Right renal cortex interstitium (tissue), 3 donors: ENCODE measurements at regions not wholly inside any gene's neighbourhood (a gene's known extent, or its start where the extent isn't known, plus 50 kb on each side); places are given as distances from the start of the nearest gene placed in this dataset.

Experiments
- DNase-seq, 3 donors: peaks; one replicate each; pipeline ENCODE4 v3.0.0-alpha.2; 2013; ENCODE audit warnings: low read depth in 3 of 3, low spot score in 2 of 3

- DNase-seq = no peak
Measured at GRCh38 chr13:34216256-34216655, 398.3 kb downstream of the RFC3 start.

DNA sequence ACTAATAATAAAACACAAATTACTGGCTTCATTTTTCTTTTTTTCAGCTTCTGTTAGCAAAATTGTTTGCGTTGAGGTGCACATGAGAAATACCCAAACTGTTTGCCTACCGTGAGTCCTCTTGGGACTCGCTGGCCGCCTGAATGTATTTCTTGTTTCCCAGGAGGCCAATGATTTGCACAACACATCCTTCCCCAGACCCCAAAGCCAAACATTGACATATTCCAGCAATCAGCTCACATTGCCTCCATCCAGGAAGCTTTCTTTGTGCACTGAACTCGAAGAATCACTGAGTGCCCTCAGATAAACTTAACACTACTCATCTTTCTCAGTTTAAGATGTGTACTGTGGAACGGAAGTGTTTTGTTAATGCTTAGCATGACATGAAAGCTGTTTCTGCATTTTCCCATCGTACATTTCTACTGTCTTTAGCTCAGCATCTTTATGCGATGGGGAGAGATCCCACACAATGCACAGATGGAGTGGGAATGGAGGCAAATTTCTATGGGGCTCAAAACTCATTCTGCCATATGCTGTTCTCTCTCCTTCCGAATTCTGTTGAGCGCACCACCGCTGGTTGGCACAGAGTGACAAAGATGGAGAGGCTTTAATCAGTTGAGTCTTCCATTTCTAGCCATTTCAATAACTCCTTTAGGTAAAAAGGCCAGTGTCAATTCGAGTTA, 399.5 kb downstream of the RFC3 start:
- DNase-seq = no peak

DNA sequence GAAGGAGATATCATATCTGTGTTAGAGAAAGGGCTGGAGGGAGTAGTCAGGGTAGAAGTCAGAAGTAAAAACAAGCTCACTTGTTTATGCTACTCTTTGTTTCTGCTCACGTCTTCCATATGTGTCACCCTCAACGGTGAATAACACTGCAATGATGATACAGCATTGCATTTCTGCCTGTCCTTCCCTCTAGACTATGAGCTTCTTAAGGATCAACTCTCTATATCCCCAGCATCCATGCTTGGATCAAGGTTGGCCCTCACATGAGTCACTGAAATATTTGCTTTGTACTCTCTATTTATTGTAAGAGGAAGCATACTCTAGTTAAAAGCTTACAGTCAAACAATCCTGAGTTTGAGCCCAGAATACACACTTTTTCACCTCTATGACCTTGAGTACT, 406.0 kb downstream of the RFC3 start:
- no peak for DNase-seq

- no peak for DNase-seq
Measured at GRCh38 chr13:34224877-34225276, 406.9 kb downstream of the RFC3 start.

GRCh38 chr13:34230271-34230670, 412.3 kb downstream of the RFC3 start:
- no peak for DNase-seq

DNA sequence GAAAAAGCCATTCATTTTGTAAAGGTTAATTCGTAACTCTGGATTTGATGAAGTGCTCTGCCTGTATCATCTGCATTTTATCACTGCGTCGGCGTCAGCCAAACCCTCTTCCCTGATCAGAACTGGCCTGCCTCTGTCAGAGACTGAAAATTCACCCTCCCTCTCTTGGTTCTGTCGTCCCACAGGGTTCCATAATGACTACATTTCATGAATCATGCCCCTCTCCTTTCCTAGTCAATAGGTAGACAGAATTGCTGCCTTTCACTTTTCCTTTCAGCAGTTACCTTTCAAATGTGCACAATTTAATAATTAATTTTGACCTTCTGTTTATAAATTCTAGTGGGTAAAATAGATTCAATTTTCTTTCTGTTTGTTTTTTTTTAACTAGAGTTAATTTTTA, 423.4 kb downstream of the RFC3 start:
- DNase-seq = no peak

- no peak for DNase-seq
Measured at GRCh38 chr13:34243403-34243802, 425.5 kb downstream of the RFC3 start.

DNA sequence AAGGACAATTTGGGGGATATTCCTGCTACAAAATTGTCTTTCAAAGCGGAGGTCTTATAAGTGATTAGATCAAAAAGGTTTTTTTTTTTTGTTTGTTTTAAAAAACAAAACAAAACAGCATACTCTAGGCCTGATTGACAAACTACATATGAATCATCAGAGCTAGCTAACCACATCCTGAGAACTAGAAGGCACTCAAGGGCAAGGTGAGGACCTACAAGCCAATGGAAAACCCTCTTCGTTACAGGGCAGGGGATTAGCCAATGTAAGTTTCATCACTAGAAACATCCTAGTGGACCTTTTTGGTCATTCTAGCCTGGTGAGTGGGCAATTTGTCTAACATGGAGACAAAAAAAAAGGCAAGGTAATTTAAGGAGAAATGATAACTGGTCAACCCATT, 428.6 kb downstream of the RFC3 start:
- no peak for DNase-seq

DNA sequence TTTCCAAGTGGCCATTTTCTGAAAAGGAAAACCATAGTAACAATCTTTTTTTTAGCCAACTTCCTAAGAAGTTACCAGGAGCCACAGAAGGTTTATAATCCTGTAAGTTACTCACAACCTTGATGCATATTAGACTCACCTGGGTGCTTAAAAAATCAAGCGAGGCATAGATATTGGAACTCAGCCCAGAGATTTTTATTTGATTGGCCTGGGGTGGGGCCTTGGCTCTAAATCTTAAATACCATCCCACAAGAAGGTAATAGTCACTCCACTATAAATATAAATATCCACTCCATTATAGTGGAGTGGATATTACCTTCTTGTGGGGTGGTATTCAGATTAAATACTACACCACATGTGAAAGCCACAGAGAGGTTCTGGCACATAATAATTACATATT, 429.6 kb downstream of the RFC3 start:
- no peak for DNase-seq

GRCh38 chr13:34249546-34250039, 431.6 kb downstream of the RFC3 start:
- no peak for DNase-seq

DNA sequence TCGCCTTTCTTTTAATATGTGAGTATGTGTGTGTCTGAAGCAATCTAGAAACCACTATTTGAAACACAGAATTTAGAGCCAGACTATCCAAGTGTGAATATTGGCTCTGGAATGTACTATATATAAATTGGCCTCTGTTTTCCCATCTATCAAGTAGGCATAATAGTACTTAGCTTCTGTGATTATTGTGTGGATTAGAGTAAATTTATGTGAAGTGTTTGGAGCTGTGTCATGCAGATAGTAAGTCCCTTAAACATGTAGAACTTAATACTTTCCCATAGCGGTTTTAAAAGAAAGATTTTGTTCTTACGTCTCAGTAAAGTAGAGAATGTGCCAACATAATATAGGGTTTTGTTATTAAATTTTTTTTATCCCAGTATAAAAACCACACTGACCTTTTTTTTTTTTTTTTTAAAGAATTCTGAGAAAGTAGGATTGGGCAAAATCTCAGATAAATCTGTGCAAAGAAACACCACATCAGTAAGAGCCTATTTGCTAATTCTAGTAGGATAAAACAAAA, 432.3 kb downstream of the RFC3 start:
- no peak for DNase-seq

DNA sequence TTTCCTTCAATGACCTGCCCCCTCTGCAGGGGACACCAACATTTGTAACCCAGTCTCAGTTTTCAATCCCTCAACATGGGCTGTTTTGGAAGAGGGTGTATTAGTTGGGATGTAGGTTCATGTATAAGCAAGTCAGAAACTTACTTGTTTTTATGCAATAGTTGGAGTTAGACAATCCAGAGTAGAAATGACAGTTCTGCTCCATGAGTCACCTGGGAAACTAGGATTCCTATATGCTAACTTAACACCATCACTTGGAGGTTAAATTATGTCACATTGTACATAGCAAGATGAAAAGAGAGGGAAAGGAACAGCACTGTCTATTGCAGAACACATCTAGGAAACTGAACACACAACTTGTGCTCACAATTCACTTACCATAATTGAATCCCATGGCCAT, 436.4 kb downstream of the RFC3 start:
- no peak for DNase-seq

DNA sequence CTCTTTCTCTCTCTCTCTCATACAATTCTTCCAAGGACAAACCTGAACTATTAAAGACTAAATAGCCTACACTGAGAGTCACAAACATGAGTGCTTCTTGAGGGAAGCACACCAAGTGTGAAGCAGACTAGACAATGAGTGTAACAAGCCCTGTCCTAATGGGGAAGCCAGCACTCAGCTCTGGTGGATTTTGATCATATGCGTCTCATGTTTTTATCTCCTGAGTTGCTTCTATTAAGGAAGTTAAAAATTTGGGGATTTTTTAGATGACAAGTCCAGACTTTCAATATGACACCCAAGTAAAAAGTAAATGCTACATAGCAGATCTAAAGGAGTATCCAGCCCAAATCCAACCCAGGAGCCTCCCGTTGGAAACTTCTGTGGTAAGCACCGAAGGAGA, 437.8 kb downstream of the RFC3 start:
- DNase-seq = no peak

DNA sequence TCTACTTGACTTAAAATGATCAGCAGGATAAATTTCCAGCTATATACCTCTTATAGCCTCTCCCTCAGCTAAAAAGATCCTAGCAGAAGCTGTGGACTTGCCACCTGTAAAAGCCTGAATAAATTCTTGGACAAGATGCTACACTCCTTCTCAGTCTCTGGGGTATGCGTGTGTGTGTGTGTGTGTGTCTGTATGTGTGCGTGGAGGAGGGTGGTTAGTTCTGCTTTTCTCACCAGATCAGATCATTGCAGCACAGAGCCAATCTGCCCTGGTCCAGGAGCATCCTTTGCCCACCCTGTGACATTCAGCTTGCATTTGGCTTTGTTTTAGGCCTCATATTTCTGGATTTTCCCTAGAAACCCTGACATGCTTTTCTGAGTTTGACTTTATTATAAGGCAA, 438.3 kb downstream of the RFC3 start:
- no peak for DNase-seq

DNA sequence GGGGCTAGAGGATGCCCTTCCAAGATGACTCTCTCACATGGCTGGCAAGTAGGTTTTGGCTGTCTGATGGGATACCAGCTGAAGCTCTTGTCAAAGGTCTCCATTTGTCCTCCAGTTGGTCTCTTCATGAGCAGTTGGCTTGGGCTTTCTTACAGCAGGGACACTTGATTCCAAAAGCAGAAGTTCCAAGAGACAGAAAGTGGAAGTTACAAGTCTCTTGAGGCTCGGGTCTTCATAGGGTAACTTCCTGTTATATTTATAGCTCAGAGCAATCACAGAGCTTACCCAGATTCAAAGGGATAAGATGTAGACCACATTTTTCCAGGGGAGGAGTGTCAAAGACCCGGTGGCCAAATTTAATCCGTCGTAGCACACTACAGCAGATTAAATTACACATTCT, 440.0 kb downstream of the RFC3 start:
- no peak for DNase-seq

- no peak for DNase-seq
Measured at GRCh38 chr13:34258646-34259386, 440.9 kb downstream of the RFC3 start.

- DNase-seq = no peak
Measured at GRCh38 chr13:34263681-34264080, 445.7 kb downstream of the RFC3 start.

GRCh38 chr13:34265046-34265679, 447.2 kb downstream of the RFC3 start:
- DNase-seq = no peak

DNA sequence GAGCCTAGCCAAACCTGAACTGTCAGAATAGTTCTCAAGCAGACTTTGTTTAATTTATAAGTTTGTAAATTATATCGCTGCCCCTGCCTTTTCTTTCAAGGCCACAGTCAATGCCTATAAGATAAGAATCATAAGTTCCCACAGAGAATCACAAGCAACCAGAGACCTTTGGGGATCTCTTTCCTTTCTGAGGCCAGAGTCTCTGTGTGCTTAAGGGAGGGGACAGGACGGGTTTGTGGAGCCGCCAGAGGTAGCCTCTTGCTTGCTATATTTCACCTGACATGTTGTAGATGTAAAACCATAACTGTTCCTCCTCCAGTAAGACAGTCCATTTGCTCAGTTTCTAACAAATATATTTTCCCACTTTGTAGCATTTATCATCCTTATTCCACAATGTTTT, 458.8 kb downstream of the RFC3 start:
- DNase-seq = no peak

DNA sequence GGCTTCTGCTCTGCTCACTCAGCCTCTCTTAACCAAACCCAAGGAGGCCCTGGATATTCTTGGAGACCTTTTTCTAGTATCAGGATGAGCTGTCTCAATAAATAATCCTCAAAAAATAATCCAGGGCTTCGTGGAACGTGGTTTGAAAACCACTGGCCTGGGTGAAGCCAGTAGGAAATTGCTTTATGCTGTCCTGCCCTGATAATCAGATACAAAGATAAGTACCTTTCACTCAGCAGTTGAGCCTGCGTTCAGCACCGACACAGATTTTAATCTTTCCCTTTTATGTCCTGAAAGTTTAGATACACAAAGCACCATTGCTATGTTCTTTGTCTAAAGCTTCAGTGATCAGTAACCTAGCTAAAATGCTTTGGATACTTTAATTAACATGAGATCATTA, 460.0 kb downstream of the RFC3 start:
- DNase-seq = no peak

- no peak for DNase-seq
Measured at GRCh38 chr13:34278780-34279179, 460.8 kb downstream of the RFC3 start.

GRCh38 chr13:34290661-34291060, 472.7 kb downstream of the RFC3 start:
- no peak for DNase-seq
